ENCODE measurements at regions not wholly inside any gene's neighbourhood (a gene's known extent, or its start where the extent isn't known, plus 50 kb on each side); places are given as distances from the start of the nearest gene placed in this dataset.

- no peak for DNase-seq
Observed at GRCh38 chr11:91742155-91742554, 482.5 kb upstream of the FAT3 start.

- DNase-seq, result no peak
Observed at GRCh38 chr11:91731051-91731450, 493.6 kb upstream of the FAT3 start.

GRCh38 chr11:91730620-91731019, 494.0 kb upstream of the FAT3 start:
- no peak for DNase-seq

- no peak for DNase-seq
Observed at GRCh38 chr11:91730057-91730456, 494.6 kb upstream of the FAT3 start.

GRCh38 chr11:91717169-91717568, 507.4 kb upstream of the FAT3 start:
- no peak for DNase-seq

- DNase-seq, result no peak
Observed at GRCh38 chr11:91707652-91708482, 516.8 kb upstream of the FAT3 start.

GRCh38 chr11:91703042-91703441, 521.6 kb upstream of the FAT3 start:
- DNase-seq, result no peak

GRCh38 chr11:91700854-91701253, 523.8 kb upstream of the FAT3 start:
- no peak for DNase-seq

- DNase-seq, result no peak
Observed at GRCh38 chr11:91698845-91699244, 525.8 kb upstream of the FAT3 start.

- DNase-seq, result no peak
Observed at GRCh38 chr11:91694331-91694730, 530.3 kb upstream of the FAT3 start.

- DNase-seq, result no peak
Observed at GRCh38 chr11:91691872-91692271, 532.7 kb upstream of the FAT3 start.

GRCh38 chr11:91688672-91689071, 535.9 kb upstream of the FAT3 start:
- DNase-seq, result no peak

GRCh38 chr11:91686700-91687099, 537.9 kb upstream of the FAT3 start:
- DNase-seq, result no peak

GRCh38 chr11:91686281-91686680, 538.3 kb upstream of the FAT3 start:
- DNase-seq, result no peak

GRCh38 chr11:91673705-91674104, 550.9 kb upstream of the FAT3 start:
- no peak for DNase-seq

GRCh38 chr11:91664521-91664920, 560.1 kb upstream of the FAT3 start:
- no peak for DNase-seq

GRCh38 chr11:91660036-91660435, 564.6 kb upstream of the FAT3 start:
- no peak for DNase-seq

GRCh38 chr11:91654686-91655085, 569.9 kb upstream of the FAT3 start:
- DNase-seq, result no peak

- DNase-seq, result peak; percentile 14
Observed at GRCh38 chr11:91653079-91653754, 571.4 kb upstream of the FAT3 start.

GRCh38 chr11:91650802-91651201, 573.8 kb upstream of the FAT3 start:
- no peak for DNase-seq

GRCh38 chr11:91641153-91641552, 583.5 kb upstream of the FAT3 start:
- no peak for DNase-seq

GRCh38 chr11:91639359-91639758, 585.3 kb upstream of the FAT3 start:
- DNase-seq, result no peak

GRCh38 chr11:91630916-91631673, 593.5 kb upstream of the FAT3 start:
- no peak for DNase-seq

GRCh38 chr11:91625495-91625894, 599.1 kb upstream of the FAT3 start:
- no peak for DNase-seq
